ENCODE measurements at regions not wholly inside any gene's neighbourhood (a gene's known extent, or its start where the extent isn't known, plus 50 kb on each side); places are given as distances from the start of the nearest gene placed in this dataset.

GRCh38 chr2:128548461-128548891, 229.8 kb upstream of the HS6ST1 start:
- no peak for ATAC-seq
- DNase-seq (ENCODE audit: low spot score) = no peak
- no peak overlapping the region for H3K4me3 Mint-ChIP-seq
- peaks cover 11% of the 10 kb centered on the region for H3K9me3 Mint-ChIP-seq
- H3K27me3 Mint-ChIP-seq (ENCODE audit: low read depth) = no peaks in the 10 kb centered on the region; the same call in 1 of the 2 replicates
- H3K27ac Mint-ChIP-seq = no peak overlapping the region
- peaks cover 29% of the 10 kb centered on the region for H3K4me1 Mint-ChIP-seq
- TF ChIP-seq, protein P1, sequence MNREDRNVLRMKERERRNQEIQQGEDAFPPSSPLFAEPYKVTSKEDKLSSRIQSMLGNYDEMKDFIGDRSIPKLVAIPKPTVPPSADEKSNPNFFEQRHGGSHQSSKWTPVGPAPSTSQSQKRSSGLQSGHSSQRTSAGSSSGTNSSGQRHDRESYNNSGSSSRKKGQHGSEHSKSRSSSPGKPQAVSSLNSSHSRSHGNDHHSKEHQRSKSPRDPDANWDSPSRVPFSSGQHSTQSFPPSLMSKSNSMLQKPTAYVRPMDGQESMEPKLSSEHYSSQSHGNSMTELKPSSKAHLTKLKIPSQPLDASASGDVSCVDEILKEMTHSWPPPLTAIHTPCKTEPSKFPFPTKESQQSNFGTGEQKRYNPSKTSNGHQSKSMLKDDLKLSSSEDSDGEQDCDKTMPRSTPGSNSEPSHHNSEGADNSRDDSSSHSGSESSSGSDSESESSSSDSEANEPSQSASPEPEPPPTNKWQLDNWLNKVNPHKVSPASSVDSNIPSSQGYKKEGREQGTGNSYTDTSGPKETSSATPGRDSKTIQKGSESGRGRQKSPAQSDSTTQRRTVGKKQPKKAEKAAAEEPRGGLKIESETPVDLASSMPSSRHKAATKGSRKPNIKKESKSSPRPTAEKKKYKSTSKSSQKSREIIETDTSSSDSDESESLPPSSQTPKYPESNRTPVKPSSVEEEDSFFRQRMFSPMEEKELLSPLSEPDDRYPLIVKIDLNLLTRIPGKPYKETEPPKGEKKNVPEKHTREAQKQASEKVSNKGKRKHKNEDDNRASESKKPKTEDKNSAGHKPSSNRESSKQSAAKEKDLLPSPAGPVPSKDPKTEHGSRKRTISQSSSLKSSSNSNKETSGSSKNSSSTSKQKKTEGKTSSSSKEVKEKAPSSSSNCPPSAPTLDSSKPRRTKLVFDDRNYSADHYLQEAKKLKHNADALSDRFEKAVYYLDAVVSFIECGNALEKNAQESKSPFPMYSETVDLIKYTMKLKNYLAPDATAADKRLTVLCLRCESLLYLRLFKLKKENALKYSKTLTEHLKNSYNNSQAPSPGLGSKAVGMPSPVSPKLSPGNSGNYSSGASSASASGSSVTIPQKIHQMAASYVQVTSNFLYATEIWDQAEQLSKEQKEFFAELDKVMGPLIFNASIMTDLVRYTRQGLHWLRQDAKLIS (CRISPR knock-in tag; IDR thresholded peaks at IDR 0.05; ENCODE audit: borderline replicate concordance) = no peak
- TF ChIP-seq, protein P2, sequence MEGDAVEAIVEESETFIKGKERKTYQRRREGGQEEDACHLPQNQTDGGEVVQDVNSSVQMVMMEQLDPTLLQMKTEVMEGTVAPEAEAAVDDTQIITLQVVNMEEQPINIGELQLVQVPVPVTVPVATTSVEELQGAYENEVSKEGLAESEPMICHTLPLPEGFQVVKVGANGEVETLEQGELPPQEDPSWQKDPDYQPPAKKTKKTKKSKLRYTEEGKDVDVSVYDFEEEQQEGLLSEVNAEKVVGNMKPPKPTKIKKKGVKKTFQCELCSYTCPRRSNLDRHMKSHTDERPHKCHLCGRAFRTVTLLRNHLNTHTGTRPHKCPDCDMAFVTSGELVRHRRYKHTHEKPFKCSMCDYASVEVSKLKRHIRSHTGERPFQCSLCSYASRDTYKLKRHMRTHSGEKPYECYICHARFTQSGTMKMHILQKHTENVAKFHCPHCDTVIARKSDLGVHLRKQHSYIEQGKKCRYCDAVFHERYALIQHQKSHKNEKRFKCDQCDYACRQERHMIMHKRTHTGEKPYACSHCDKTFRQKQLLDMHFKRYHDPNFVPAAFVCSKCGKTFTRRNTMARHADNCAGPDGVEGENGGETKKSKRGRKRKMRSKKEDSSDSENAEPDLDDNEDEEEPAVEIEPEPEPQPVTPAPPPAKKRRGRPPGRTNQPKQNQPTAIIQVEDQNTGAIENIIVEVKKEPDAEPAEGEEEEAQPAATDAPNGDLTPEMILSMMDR (IDR thresholded peaks at IDR 0.05) = no peak
- TF ChIP-seq PRDM15 (CRISPR knock-in tag; IDR thresholded peaks at IDR 0.05) (no peak), JUN (CRISPR knock-in tag; IDR thresholded peaks at IDR 0.05) (no peak), FOXK1 (CRISPR knock-in tag; IDR thresholded peaks at IDR 0.05) (no peak), ZNF512 (CRISPR knock-in tag; IDR thresholded peaks at IDR 0.05; ENCODE audit: borderline replicate concordance) (no peak), NFE2L1 (CRISPR knock-in tag; IDR thresholded peaks at IDR 0.05) (no peak), IRF2 (CRISPR knock-in tag; IDR thresholded peaks at IDR 0.05; ENCODE audit: borderline replicate concordance, low read depth) (no peak), TEAD4 (CRISPR knock-in tag; IDR thresholded peaks at IDR 0.05) (no peak), ZNF671 (CRISPR knock-in tag; IDR thresholded peaks at IDR 0.05) (no peak), FOXP4 (CRISPR knock-in tag; IDR thresholded peaks at IDR 0.05) (no peak), KAT7 (CRISPR knock-in tag; IDR thresholded peaks at IDR 0.05; ENCODE audit: borderline replicate concordance) (no peak), ZNF232 (CRISPR knock-in tag; IDR thresholded peaks at IDR 0.05) (no peak)
- TF ChIP-seq, protein P3, sequence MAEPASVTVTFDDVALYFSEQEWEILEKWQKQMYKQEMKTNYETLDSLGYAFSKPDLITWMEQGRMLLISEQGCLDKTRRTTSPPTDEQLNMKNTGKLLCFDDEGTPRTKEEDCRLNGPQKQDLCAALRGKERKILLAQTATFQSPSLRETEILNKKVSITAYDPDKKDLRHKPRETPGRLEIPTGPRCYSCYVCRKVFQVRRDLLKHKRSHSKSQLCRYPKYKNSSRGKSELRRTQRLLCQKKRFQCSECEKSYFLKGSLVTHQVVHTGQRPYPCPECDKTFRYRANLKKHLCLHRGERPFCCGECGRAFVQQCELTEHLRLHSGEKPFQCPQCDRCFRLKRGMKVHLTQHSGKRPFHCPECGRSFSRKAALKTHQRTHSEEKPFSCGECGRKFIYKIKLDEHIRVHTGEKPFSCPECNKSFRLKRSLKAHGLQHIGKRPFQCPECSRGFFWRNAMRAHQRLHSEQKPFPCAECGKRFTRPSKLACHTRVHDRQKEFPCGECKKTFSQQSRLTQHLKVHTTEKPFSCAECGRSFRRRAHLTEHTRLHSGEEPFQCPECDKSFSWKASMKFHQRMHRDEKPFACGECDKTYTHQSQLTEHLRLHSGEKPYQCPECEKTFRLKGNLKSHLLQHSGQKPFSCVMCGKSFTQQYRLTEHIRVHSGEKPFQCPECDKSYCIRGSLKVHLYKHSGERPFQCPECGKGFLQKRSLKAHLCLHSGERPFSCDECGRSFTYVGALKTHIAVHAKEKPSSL (CRISPR knock-in tag; conservative IDR thresholded peaks at IDR 0.05) = no peak
- H3K36me3 Mint-ChIP-seq = no peaks in the 10 kb centered on the region
- ChIA-PET CTCF (no interaction called here), POLR2A (no interaction called here)
